Astrocyte (in vitro differentiated cells and primary cell): ENCODE measurements at regions not wholly inside any gene's neighbourhood (a gene's known extent, or its start where the extent isn't known, plus 50 kb on each side); places are given as distances from the start of the nearest gene placed in this dataset.

Experiments used
- EZH2 ChIP-seq: IDR thresholded peaks from 2 replicates; pipeline ENCODE4 v1.6.1; 2012; ENCODE audit warnings: mild to moderate bottlenecking, low read length, inconsistent platforms; ENCODE audit not compliant: insufficient read depth
- TF ChIP-seq, protein P1 (sequence below): IDR thresholded peaks from 2 replicates; pipeline ENCODE4 v1.5.1; 2011; ENCODE audit warnings: low read depth, mild to moderate bottlenecking, inconsistent platforms, low read length, moderate library complexity; ENCODE audit not compliant: insufficient read depth

GRCh38 chr11:8805296-8805695, 105.7 kb upstream of the AKIP1 start:
- TF ChIP-seq, protein P1, sequence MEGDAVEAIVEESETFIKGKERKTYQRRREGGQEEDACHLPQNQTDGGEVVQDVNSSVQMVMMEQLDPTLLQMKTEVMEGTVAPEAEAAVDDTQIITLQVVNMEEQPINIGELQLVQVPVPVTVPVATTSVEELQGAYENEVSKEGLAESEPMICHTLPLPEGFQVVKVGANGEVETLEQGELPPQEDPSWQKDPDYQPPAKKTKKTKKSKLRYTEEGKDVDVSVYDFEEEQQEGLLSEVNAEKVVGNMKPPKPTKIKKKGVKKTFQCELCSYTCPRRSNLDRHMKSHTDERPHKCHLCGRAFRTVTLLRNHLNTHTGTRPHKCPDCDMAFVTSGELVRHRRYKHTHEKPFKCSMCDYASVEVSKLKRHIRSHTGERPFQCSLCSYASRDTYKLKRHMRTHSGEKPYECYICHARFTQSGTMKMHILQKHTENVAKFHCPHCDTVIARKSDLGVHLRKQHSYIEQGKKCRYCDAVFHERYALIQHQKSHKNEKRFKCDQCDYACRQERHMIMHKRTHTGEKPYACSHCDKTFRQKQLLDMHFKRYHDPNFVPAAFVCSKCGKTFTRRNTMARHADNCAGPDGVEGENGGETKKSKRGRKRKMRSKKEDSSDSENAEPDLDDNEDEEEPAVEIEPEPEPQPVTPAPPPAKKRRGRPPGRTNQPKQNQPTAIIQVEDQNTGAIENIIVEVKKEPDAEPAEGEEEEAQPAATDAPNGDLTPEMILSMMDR: no peak
- no peak for TF ChIP-seq EZH2
